ENCODE measurements at regions not wholly inside any gene's neighbourhood (a gene's known extent, or its start where the extent isn't known, plus 50 kb on each side); places are given as distances from the start of the nearest gene placed in this dataset.
"Not testable (repeated sequence)": the region's sequence is repeated elsewhere in the genome, so short reads cannot be mapped to it uniquely, and the experiment has no call there.

DNA sequence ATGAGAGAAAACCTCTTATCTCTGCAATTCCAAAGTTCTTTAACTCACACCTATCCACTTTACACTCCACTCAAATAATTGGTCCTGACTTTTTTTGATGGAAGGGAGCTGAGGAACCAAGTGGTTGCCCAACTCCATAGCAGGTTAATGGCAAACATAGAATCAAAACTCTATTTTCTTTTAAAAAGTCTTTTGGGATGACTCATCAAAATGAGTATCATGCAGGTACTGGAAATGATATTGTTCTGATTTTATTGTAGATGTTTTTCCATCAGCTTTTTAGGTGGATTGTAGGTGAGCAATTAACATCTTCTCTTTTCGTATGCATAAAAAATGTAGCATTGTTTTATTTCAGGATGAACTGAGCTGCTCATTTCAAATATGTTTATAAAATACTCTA, 239.5 kb downstream of the SATB1 start:
- no peaks in the 10 kb centered on the region for H3K9me3 Mint-ChIP-seq
- ATAC-seq (no peak), DNase-seq (ENCODE audit: low spot score) (no peak)
- no peaks in the 10 kb centered on the region for H3K36me3 Mint-ChIP-seq
- POLR2A ChIA-PET = no interaction called here
- H3K27ac Mint-ChIP-seq = no peak overlapping the region
- H3K4me3 Mint-ChIP-seq = no peak overlapping the region
- CTCF ChIA-PET = no interaction called here
- no peaks in the 10 kb centered on the region; the same call in 1 of the 2 replicates for H3K4me1 Mint-ChIP-seq
- no peaks in the 10 kb centered on the region for H3K27me3 Mint-ChIP-seq (ENCODE audit: low read depth)
- TF ChIP-seq FOXJ3 (CRISPR knock-in tag; IDR thresholded peaks at IDR 0.05; ENCODE audit: borderline replicate concordance) = no peak
- TF ChIP-seq HMGA2 (CRISPR knock-in tag; IDR thresholded peaks at IDR 0.05) = no peak
- TF ChIP-seq, protein P1, sequence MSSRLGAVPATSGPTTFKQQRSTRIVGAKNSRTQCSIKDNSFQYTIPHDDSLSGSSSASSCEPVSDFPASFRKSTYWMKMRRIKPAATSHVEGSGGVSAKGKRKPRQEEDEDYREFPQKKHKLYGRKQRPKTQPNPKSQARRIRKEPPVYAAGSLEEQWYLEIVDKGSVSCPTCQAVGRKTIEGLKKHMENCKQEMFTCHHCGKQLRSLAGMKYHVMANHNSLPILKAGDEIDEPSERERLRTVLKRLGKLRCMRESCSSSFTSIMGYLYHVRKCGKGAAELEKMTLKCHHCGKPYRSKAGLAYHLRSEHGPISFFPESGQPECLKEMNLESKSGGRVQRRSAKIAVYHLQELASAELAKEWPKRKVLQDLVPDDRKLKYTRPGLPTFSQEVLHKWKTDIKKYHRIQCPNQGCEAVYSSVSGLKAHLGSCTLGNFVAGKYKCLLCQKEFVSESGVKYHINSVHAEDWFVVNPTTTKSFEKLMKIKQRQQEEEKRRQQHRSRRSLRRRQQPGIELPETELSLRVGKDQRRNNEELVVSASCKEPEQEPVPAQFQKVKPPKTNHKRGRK (CRISPR knock-in tag; IDR thresholded peaks at IDR 0.05; ENCODE audit: borderline replicate concordance) = no peak
- TF ChIP-seq GTF2I (CRISPR knock-in tag; conservative IDR thresholded peaks at IDR 0.05) = no peak

DNA sequence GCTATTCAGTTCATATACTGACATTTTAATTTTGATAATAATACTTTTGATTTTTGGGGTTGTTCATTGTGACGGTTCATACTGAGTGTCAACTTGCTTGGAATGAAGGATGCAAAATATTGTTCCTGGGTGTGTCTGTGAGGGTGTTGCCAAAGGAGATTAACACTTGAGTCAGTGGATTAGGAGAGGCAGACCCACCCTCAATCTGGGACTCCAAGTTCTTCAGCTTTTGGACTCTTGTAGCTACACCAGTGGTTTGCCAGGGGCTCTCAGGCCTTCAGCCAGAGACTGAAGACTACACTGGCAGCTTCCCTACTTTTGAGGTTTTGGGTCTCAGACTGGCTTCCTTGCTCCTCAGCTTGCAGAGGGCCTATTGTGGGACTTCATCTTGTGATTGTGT, 242.2 kb downstream of the SATB1 start:
- POLR2A ChIA-PET = interaction anchor here (0.9 kb wide), 1 partner anchor 96 kb away, joined by 3 read pairs; no protein-coding TSS in a partner anchor
- H3K36me3 Mint-ChIP-seq; DNase-seq (ENCODE audit: low spot score); CTCF ChIA-PET; H3K4me1 Mint-ChIP-seq; H3K4me3 Mint-ChIP-seq; H3K27ac Mint-ChIP-seq; H3K27me3 Mint-ChIP-seq (ENCODE audit: low read depth); H3K9me3 Mint-ChIP-seq; ATAC-seq: not testable (repeated sequence)

DNA sequence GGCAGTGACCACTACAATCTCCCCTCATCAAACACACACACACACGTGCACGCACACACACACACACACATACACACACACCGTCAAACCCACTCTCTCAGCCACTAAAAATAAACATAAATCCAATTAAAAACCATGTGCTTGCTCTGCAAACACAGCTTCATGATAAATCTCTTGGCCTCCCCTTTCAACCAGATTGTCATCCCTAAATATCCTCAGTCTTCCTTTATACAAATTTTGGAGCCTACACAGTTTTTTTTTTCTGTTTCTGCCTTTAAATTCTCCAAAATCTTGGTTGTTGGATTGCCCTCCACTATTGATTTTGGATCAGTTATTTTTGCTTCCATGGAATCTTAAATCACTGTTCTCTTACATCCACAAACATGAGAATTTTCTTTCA, 245.6 kb downstream of the SATB1 start:
- no peaks in the 10 kb centered on the region for H3K36me3 Mint-ChIP-seq
- no peak overlapping the region for H3K27ac Mint-ChIP-seq
- H3K27me3 Mint-ChIP-seq (ENCODE audit: low read depth) = no peaks in the 10 kb centered on the region
- ChIA-PET CTCF (no interaction called here), POLR2A (no interaction called here)
- no peaks in the 10 kb centered on the region for H3K4me1 Mint-ChIP-seq
- no peak overlapping the region for H3K4me3 Mint-ChIP-seq
- ATAC-seq (no peak), DNase-seq (ENCODE audit: low spot score) (no peak)
- H3K9me3 Mint-ChIP-seq = peaks cover 5% of the 10 kb centered on the region; the same call in 1 of the 2 replicates
- TF ChIP-seq, protein P2, sequence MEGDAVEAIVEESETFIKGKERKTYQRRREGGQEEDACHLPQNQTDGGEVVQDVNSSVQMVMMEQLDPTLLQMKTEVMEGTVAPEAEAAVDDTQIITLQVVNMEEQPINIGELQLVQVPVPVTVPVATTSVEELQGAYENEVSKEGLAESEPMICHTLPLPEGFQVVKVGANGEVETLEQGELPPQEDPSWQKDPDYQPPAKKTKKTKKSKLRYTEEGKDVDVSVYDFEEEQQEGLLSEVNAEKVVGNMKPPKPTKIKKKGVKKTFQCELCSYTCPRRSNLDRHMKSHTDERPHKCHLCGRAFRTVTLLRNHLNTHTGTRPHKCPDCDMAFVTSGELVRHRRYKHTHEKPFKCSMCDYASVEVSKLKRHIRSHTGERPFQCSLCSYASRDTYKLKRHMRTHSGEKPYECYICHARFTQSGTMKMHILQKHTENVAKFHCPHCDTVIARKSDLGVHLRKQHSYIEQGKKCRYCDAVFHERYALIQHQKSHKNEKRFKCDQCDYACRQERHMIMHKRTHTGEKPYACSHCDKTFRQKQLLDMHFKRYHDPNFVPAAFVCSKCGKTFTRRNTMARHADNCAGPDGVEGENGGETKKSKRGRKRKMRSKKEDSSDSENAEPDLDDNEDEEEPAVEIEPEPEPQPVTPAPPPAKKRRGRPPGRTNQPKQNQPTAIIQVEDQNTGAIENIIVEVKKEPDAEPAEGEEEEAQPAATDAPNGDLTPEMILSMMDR (IDR thresholded peaks at IDR 0.05) = no peak
- TF ChIP-seq CBFB (CRISPR knock-in tag; IDR thresholded peaks at IDR 0.05; ENCODE audit: low read depth) = no peak
- TF ChIP-seq, protein P3, sequence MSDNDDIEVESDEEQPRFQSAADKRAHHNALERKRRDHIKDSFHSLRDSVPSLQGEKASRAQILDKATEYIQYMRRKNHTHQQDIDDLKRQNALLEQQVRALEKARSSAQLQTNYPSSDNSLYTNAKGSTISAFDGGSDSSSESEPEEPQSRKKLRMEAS (CRISPR knock-in tag; IDR thresholded peaks at IDR 0.05) = no peak
- TF ChIP-seq ZNF416 (CRISPR knock-in tag; IDR thresholded peaks at IDR 0.05) = no peak
- TF ChIP-seq TP53 (CRISPR knock-in tag; IDR thresholded peaks at IDR 0.05) = no peak
- TF ChIP-seq, protein P4, sequence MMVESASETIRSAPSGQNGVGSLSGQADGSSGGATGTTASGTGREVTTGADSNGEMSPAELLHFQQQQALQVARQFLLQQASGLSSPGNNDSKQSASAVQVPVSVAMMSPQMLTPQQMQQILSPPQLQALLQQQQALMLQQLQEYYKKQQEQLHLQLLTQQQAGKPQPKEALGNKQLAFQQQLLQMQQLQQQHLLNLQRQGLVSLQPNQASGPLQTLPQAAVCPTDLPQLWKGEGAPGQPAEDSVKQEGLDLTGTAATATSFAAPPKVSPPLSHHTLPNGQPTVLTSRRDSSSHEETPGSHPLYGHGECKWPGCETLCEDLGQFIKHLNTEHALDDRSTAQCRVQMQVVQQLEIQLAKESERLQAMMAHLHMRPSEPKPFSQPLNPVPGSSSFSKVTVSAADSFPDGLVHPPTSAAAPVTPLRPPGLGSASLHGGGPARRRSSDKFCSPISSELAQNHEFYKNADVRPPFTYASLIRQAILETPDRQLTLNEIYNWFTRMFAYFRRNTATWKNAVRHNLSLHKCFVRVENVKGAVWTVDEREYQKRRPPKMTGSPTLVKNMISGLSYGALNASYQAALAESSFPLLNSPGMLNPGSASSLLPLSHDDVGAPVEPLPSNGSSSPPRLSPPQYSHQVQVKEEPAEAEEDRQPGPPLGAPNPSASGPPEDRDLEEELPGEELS (CRISPR knock-in tag; IDR thresholded peaks at IDR 0.05) = no peak
- TF ChIP-seq NFYB (CRISPR knock-in tag; conservative IDR thresholded peaks at IDR 0.05; ENCODE audit: low read depth) = no peak
- TF ChIP-seq, protein P5, sequence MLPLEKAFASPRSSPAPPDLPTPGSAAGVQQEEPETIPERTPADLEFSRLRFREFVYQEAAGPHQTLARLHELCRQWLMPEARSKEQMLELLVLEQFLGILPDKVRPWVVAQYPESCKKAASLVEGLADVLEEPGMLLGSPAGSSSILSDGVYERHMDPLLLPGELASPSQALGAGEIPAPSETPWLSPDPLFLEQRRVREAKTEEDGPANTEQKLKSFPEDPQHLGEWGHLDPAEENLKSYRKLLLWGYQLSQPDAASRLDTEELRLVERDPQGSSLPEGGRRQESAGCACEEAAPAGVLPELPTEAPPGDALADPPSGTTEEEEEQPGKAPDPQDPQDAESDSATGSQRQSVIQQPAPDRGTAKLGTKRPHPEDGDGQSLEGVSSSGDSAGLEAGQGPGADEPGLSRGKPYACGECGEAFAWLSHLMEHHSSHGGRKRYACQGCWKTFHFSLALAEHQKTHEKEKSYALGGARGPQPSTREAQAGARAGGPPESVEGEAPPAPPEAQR (CRISPR knock-in tag; IDR thresholded peaks at IDR 0.05) = no peak
- no peak for TF ChIP-seq MYBL2 (CRISPR knock-in tag; IDR thresholded peaks at IDR 0.05)
- no peak for TF ChIP-seq ZNF423 (CRISPR knock-in tag; IDR thresholded peaks at IDR 0.05)
- TF ChIP-seq, protein P6, sequence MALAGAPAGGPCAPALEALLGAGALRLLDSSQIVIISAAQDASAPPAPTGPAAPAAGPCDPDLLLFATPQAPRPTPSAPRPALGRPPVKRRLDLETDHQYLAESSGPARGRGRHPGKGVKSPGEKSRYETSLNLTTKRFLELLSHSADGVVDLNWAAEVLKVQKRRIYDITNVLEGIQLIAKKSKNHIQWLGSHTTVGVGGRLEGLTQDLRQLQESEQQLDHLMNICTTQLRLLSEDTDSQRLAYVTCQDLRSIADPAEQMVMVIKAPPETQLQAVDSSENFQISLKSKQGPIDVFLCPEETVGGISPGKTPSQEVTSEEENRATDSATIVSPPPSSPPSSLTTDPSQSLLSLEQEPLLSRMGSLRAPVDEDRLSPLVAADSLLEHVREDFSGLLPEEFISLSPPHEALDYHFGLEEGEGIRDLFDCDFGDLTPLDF (CRISPR knock-in tag; IDR thresholded peaks at IDR 0.05) = no peak
- no peak for TF ChIP-seq ZNF396 (CRISPR knock-in tag; IDR thresholded peaks at IDR 0.05; ENCODE audit: borderline replicate concordance)
- no peak for TF ChIP-seq ZNF317 (CRISPR knock-in tag; IDR thresholded peaks at IDR 0.05; ENCODE audit: borderline replicate concordance, low read depth)
- TF ChIP-seq, protein P7, sequence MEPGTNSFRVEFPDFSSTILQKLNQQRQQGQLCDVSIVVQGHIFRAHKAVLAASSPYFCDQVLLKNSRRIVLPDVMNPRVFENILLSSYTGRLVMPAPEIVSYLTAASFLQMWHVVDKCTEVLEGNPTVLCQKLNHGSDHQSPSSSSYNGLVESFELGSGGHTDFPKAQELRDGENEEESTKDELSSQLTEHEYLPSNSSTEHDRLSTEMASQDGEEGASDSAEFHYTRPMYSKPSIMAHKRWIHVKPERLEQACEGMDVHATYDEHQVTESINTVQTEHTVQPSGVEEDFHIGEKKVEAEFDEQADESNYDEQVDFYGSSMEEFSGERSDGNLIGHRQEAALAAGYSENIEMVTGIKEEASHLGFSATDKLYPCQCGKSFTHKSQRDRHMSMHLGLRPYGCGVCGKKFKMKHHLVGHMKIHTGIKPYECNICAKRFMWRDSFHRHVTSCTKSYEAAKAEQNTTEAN (CRISPR knock-in tag; IDR thresholded peaks at IDR 0.05) = no peak
- TF ChIP-seq, protein P8, sequence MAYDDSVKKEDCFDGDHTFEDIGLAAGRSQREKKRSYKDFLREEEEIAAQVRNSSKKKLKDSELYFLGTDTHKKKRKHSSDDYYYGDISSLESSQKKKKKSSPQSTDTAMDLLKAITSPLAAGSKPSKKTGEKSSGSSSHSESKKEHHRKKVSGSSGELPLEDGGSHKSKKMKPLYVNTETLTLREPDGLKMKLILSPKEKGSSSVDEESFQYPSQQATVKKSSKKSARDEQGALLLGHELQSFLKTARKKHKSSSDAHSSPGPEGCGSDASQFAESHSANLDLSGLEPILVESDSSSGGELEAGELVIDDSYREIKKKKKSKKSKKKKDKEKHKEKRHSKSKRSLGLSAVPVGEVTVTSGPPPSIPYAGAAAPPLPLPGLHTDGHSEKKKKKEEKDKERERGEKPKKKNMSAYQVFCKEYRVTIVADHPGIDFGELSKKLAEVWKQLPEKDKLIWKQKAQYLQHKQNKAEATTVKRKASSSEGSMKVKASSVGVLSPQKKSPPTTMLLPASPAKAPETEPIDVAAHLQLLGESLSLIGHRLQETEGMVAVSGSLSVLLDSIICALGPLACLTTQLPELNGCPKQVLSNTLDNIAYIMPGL (CRISPR knock-in tag; IDR thresholded peaks at IDR 0.05) = no peak
- TF ChIP-seq, protein P9, sequence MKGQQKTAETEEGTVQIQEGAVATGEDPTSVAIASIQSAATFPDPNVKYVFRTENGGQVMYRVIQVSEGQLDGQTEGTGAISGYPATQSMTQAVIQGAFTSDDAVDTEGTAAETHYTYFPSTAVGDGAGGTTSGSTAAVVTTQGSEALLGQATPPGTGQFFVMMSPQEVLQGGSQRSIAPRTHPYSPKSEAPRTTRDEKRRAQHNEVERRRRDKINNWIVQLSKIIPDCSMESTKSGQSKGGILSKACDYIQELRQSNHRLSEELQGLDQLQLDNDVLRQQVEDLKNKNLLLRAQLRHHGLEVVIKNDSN (CRISPR knock-in tag; IDR thresholded peaks at IDR 0.05) = no peak

All from WTC11 (cell line).